IMR-90 (cell line): ENCODE measurements at regions not wholly inside any gene's neighbourhood (a gene's known extent, or its start where the extent isn't known, plus 50 kb on each side); places are given as distances from the start of the nearest gene placed in this dataset.

ENCODE experiments used
- ATAC-seq: fragments of 200-7000 bp; cut with Tn5 transposase; 2 replicates; pipeline ENCODE4 v1.9.1; 2020; ENCODE audit warnings: low read depth, mild to moderate bottlenecking, moderate library complexity
- BruUV-seq: library from RNA; stranded (reverse); fragments of 400-500 nt; replicated peaks from 2 replicates; lab custom pipeline; 2021; lab: Mats Ljungman, UMichigan
- CTCF ChIA-PET: fragments of 300-600 bp; formaldehyde crosslinking; extraction: SDS; loops from one replicate; lab custom pipeline; 2021; ENCODE audit warnings: antibody characterized with exemption; lab: Yijun Ruan, JAX
- POLR2A ChIA-PET: fragments of 300-600 bp; sonication (Branson Sonifier 250); formaldehyde crosslinking; loops from one replicate; lab custom pipeline; 2022; ENCODE audit warnings: antibody characterized with exemption; ENCODE audit not compliant: unreplicated experiment; lab: Charles Lee
- DNase-seq: peaks from one replicate; pipeline ENCODE4 v3.0.0; 2013
- H2AFZ ChIP-seq: replicated peaks from 2 replicates; pipeline ENCODE3; 2013; ENCODE audit warnings: low read length, mild to moderate bottlenecking; ENCODE audit not compliant: poor library complexity
- H2AK5ac ChIP-seq: 2 replicates; pipeline ENCODE4 v1.6.1; 2013; ENCODE audit warnings: low read depth, low read length, inconsistent platforms
- H2AK9ac ChIP-seq: replicated peaks from 2 replicates; pipeline ENCODE3; 2013; ENCODE audit warnings: mild to moderate bottlenecking, low read depth, low read length, moderate library complexity; ENCODE audit not compliant: poor library complexity
- H2BK120ac ChIP-seq: 2 replicates; pipeline ENCODE4 v1.6.1; 2013; ENCODE audit warnings: low read depth, low read length, inconsistent platforms
- H2BK15ac ChIP-seq: 3 replicates; pipeline ENCODE4 v1.6.1; 2013; ENCODE audit warnings: low read depth, low read length, inconsistent platforms
- H2BK20ac ChIP-seq: 2 replicates; pipeline ENCODE4 v1.6.1; 2013; ENCODE audit warnings: low read depth, mild to moderate bottlenecking, inconsistent platforms, low read length, moderate library complexity
- H2BK5ac ChIP-seq: 2 replicates; pipeline ENCODE4 v1.6.1; 2013; ENCODE audit warnings: mild to moderate bottlenecking, low read depth, low read length, inconsistent platforms; ENCODE audit not compliant: poor library complexity, severe bottlenecking
- H3K14ac ChIP-seq: replicated peaks from 2 replicates; pipeline ENCODE4 v1.6.1; 2013; ENCODE audit warnings: low read depth, low read length, inconsistent platforms
- H3K18ac ChIP-seq: 2 replicates; pipeline ENCODE4 v1.6.1; 2013; ENCODE audit warnings: low read depth, low read length, control low read depth
- H3K23ac ChIP-seq: 2 replicates; pipeline ENCODE4 v1.6.1; 2013; ENCODE audit warnings: low read depth, low read length, inconsistent platforms
- H3K27ac ChIP-seq: 2 replicates; pipeline ENCODE4 v1.5.1; 2013; ENCODE audit warnings: mild to moderate bottlenecking, control low read depth, low read length; ENCODE audit not compliant: insufficient read depth
- H3K27me3 ChIP-seq: 2 replicates; pipeline ENCODE4 v1.6.1; 2013; ENCODE audit warnings: low read length; ENCODE audit not compliant: control insufficient read depth, insufficient read depth
- H3K36me3 ChIP-seq: 2 replicates; pipeline ENCODE4 v1.6.1; 2013; ENCODE audit warnings: low read length, mixed read lengths; ENCODE audit not compliant: control insufficient read depth, insufficient read depth
- H3K4ac ChIP-seq: 2 replicates; pipeline ENCODE4 v1.6.1; 2013; ENCODE audit warnings: low read depth, low read length, inconsistent platforms
- H3K4me1 ChIP-seq: 2 replicates; pipeline ENCODE4 v1.6.1; 2013; ENCODE audit warnings: low read length, mixed read lengths; ENCODE audit not compliant: control insufficient read depth, insufficient read depth
- H3K4me2 ChIP-seq: 2 replicates; pipeline ENCODE4 v1.6.1; 2013; ENCODE audit warnings: low read depth, mild to moderate bottlenecking, control low read depth, low read length, moderate library complexity
- H3K4me3 ChIP-seq: 2 replicates; pipeline ENCODE4 v1.5.1; 2013; ENCODE audit warnings: low read depth, mild to moderate bottlenecking, control low read depth, low read length, moderate library complexity; ENCODE audit not compliant: insufficient read depth
- H3K56ac ChIP-seq: 2 replicates; pipeline ENCODE4 v1.6.1; 2013; ENCODE audit warnings: low read length, inconsistent platforms; ENCODE audit not compliant: insufficient read depth; ENCODE audit errors: extremely low read depth
- H3K79me1 ChIP-seq, 2 experiments: 2 replicates each; pipeline ENCODE4 v1.6.1; 2013; ENCODE audit warnings: low read length in 2 of 2, inconsistent platforms in 1 of 2, low read depth in 1 of 2
- H3K9ac ChIP-seq: 2 replicates; pipeline ENCODE4 v1.6.1; 2013; ENCODE audit warnings: low read depth, low read length, control low read depth
- H3K9me1 ChIP-seq: 2 replicates; pipeline ENCODE4 v1.6.1; 2013; ENCODE audit warnings: low read length, inconsistent platforms; ENCODE audit not compliant: insufficient read depth
- H3K9me3 ChIP-seq: 2 replicates; pipeline ENCODE4 v1.6.1; 2013; ENCODE audit warnings: low read length; ENCODE audit not compliant: control insufficient read depth, insufficient read depth
- H4K20me1 ChIP-seq: 2 replicates; pipeline ENCODE4 v1.6.1; 2013; ENCODE audit warnings: low read length, inconsistent platforms; ENCODE audit not compliant: insufficient read depth
- H4K5ac ChIP-seq: 2 replicates; pipeline ENCODE4 v1.6.1; 2013; ENCODE audit warnings: mild to moderate bottlenecking, low read depth, low read length, control low read depth
- H4K8ac ChIP-seq, 2 experiments: 2 replicates each; pipeline ENCODE4 v1.6.1; 2013; ENCODE audit warnings: low read depth in 2 of 2, low read length in 2 of 2, control low read depth in 1 of 2, inconsistent platforms in 1 of 2
- H4K91ac ChIP-seq: 2 replicates; pipeline ENCODE4 v1.6.1; 2013; ENCODE audit warnings: low read depth, low read length, inconsistent platforms; ENCODE audit not compliant: insufficient read depth
- BHLHE40 ChIP-seq: fragments of 150-350 bp; IDR thresholded peaks from 2 replicates; pipeline ENCODE4 v1.6.1; 2016; ENCODE audit warnings: mild to moderate bottlenecking, low read depth, low read length
- CEBPB ChIP-seq: IDR thresholded peaks from 2 replicates; pipeline ENCODE4 v1.6.1; 2012; ENCODE audit warnings: low read depth, low read length, improper control_type of control experiment
- CHD1 ChIP-seq: IDR thresholded peaks from 2 replicates; pipeline ENCODE4 v1.6.1; 2012; ENCODE audit warnings: low read depth, low read length, improper control_type of control experiment
- CTCF ChIP-seq: conservative IDR thresholded peaks from 2 replicates; pipeline ENCODE4 v1.5.1; 2012; ENCODE audit warnings: mild to moderate bottlenecking, low read depth, low read length, improper control_type of control experiment
- ELK1 ChIP-seq: fragments of 150-350 bp; IDR thresholded peaks from 2 replicates; pipeline ENCODE4 v1.6.1; 2016; ENCODE audit warnings: low read depth, mild to moderate bottlenecking, low read length, moderate library complexity, borderline replicate concordance
- MAZ ChIP-seq: IDR thresholded peaks from 2 replicates; pipeline ENCODE4 v1.6.1; 2012; ENCODE audit warnings: low read depth, mild to moderate bottlenecking, low read length, improper control_type of control experiment, moderate library complexity, borderline replicate concordance
- NFE2L2 ChIP-seq: fragments of 150-350 bp; IDR thresholded peaks from 2 replicates; pipeline ENCODE4 v1.6.1; 2016; ENCODE audit warnings: low read depth, mild to moderate bottlenecking, low read length
- POLR2A ChIP-seq: IDR thresholded peaks from 2 replicates; pipeline ENCODE4 v1.6.1; 2012; ENCODE audit warnings: mild to moderate bottlenecking, low read depth, low read length
- RAD21 ChIP-seq: IDR thresholded peaks from 2 replicates; pipeline ENCODE4 v1.6.1; 2012; ENCODE audit warnings: low read length, improper control_type of control experiment
- WGBS, 2 experiments: methylation state at CpG; one replicate each; pipeline versions ENCODE4 v1.1.5 to v1.1.7; 2013; ENCODE audit warnings: missing lambda C conversion rate in 2 of 2; ENCODE audit not compliant: insufficient read length in 1 of 2; ENCODE audit errors: extremely low coverage in 2 of 2; 5-methylcytosine and 5-hydroxymethylcytosine counted together
- dilution Hi-C: fragments of 300-500 bp; cut with HindIII; formaldehyde crosslinking; loops from one replicate; pipeline ENCODE4 v1.14.3; 2018; ENCODE audit warnings: low sequenced_read_pairs; ENCODE audit not compliant: unreplicated experiment
- in situ Hi-C: fragments of 300-500 bp; cut with MboI; formaldehyde crosslinking; loops from 3 replicates; pipeline ENCODE4 v1.14.3; 2019; ENCODE audit warnings: low sequenced_read_pairs, inconsistent platforms, mixed read lengths
- intact Hi-C: fragments of 100-400 bp; cut with micrococcal nuclease; formaldehyde crosslinking; loops from 2 replicates; pipeline ENCODE4 v1.10.0; 2022

- Histone ChIP-seq H2BK5ac (no peak overlapping the region), H4K8ac (no peak overlapping the region), H3K18ac (no peak overlapping the region), H3K4ac (no peak overlapping the region), H4K5ac (no peak overlapping the region), H2BK20ac (no peak overlapping the region), H2AFZ (no peak overlapping the region), H3K36me3 (no peaks in the 10 kb centered on the region), H3K27me3 (no peaks in the 10 kb centered on the region), H2BK15ac (no peak overlapping the region), H3K9ac (no peak overlapping the region), H2BK120ac (no peak overlapping the region), H2AK5ac (no peak overlapping the region), H3K56ac (no peak overlapping the region), H4K20me1 (no peaks in the 10 kb centered on the region), H3K79me1 (no peaks in the 10 kb centered on the region), H3K4me3 (no peak overlapping the region), H2AK9ac (no peak overlapping the region), H3K23ac (no peak overlapping the region), H3K9me1 (no peaks in the 10 kb centered on the region), H4K91ac (no peak overlapping the region), H3K4me2 (no peak overlapping the region), H3K27ac (no peak overlapping the region), H3K14ac (no peak overlapping the region), H3K4me1 (no peaks in the 10 kb centered on the region), H3K9me3 (no peaks in the 10 kb centered on the region)
- TF ChIP-seq CHD1, result no peak
- no peak for TF ChIP-seq NFE2L2
- no peak for TF ChIP-seq CTCF
- no peak for TF ChIP-seq POLR2A
- TF ChIP-seq CEBPB, result no peak
- no peak for TF ChIP-seq BHLHE40
- no peak for TF ChIP-seq ELK1
- TF ChIP-seq MAZ, result no peak
- TF ChIP-seq RAD21, result no peak
- CTCF ChIA-PET, result no interaction called here
- intact Hi-C loops, result no loop called here
- no TSS peak for BruUV-seq
- WGBS, 2 experiments, result 100% methylated on average over 1 of the region's 6 CpGs; no CpG with 5 or more reads in 1 of the 2 experiments
- DNase-seq (no peak), ATAC-seq (no peak)
- POLR2A ChIA-PET, result no interaction called here
- in situ Hi-C loops, result no loop called here
- dilution Hi-C loops, result no loop called here
These were observed 281.4 kb upstream of the DYNLRB2 start for GRCh38 chr16:80259290-80259805.
